Sigmoid colon (tissue), 6 donors: ENCODE measurements at regions not wholly inside any gene's neighbourhood (a gene's known extent, or its start where the extent isn't known, plus 50 kb on each side); places are given as distances from the start of the nearest gene placed in this dataset.

ENCODE experiments used
- DNase-seq: peaks from one replicate; pipeline ENCODE4 v3.0.0-alpha.2; 2019
- H3K27ac ChIP-seq, 4 donors: fragments of 200-600 bp; sonication (generic); one replicate each; pipeline ENCODE4 v1.5.1; 2016 to 2019; ENCODE audit warnings: mild to moderate bottlenecking in 1 of 4
- H3K27me3 ChIP-seq, 3 donors: fragments of 200-600 bp; sonication (generic); one replicate each; pipeline ENCODE4 v1.5.1; 2019; ENCODE audit warnings: mild to moderate bottlenecking in 1 of 3
- H3K36me3 ChIP-seq, 4 donors: fragments of 200-600 bp; sonication (generic); one replicate each; pipeline ENCODE4 v1.5.1; 2016 to 2019
- H3K4me1 ChIP-seq, 4 donors: fragments of 200-600 bp; sonication (generic); one replicate each; pipeline ENCODE4 v1.5.1; 2017 to 2019
- H3K4me3 ChIP-seq, 4 donors: fragments of 200-600 bp; sonication (generic); one replicate each; pipeline ENCODE4 v1.5.1; 2017 to 2019; ENCODE audit warnings: mild to moderate bottlenecking in 2 of 4, moderate library complexity in 1 of 4
- H3K9me3 ChIP-seq, 4 donors: fragments of 200-600 bp in 3 of 4; sonication (generic) in 3 of 4; one replicate each; pipeline versions ENCODE4 v1.5.1 to v1.6.1; 2013 to 2019
- CTCF ChIP-seq, 4 experiments: fragments of 450-650 bp in 3 of 4; fragments of 200-600 bp in 1 of 4; IDR thresholded peaks; one replicate each; pipeline ENCODE4 v1.5.1; 2016 to 2019; ENCODE audit warnings: antibody characterized with exemption in 4 of 4, mild to moderate bottlenecking in 3 of 4, moderate library complexity in 2 of 4
- EP300 ChIP-seq, 4 donors: sonication (generic); formaldehyde crosslinking; IDR thresholded peaks; one replicate each; pipeline ENCODE4 v1.6.1; 2017; ENCODE audit warnings: antibody characterized with exemption in 4 of 4
- POLR2A ChIP-seq, 2 donors: fragments of 450-650 bp; IDR thresholded peaks; one replicate each; pipeline ENCODE4 v1.6.1; 2016; ENCODE audit warnings: antibody characterized with exemption in 2 of 2, mild to moderate bottlenecking in 2 of 2, moderate library complexity in 2 of 2
- POLR2AphosphoS5 ChIP-seq, 4 donors: sonication (generic); formaldehyde crosslinking; IDR thresholded peaks; one replicate each; pipeline ENCODE4 v1.6.1; 2017; ENCODE audit warnings: antibody characterized with exemption in 4 of 4
- whole genome bisulfite sequencing, 2 donors: extraction: QIAGEN DNeasy Blood & Tissue Kit; methylation state at CpG; one replicate each; pipeline ENCODE4 v1.1.7; 2013; 5-methylcytosine and 5-hydroxymethylcytosine counted together
- intact Hi-C: fragments of 100-400 bp; cut with DNase I; formaldehyde crosslinking; loops from one replicate; pipeline ENCODE4 v1.15.1; 2023
- donor health status: healthy with polysubstance abuse.
- donor health status: healthy.

- no peaks in the 10 kb centered on the region for H3K36me3 ChIP-seq
- 42 to 56% methylated on average over 2 of the region's 2 CpGs for WGBS, 2 donors
- TF ChIP-seq POLR2A (IDR thresholded peaks at IDR 0.05) (no peak), EP300 (IDR thresholded peaks at IDR 0.05) (no peak), POLR2AphosphoS5 (IDR thresholded peaks at IDR 0.05) (no peak), CTCF (IDR thresholded peaks at IDR 0.05) (no peak)
- no peaks in the 10 kb centered on the region for H3K9me3 ChIP-seq
- H3K4me3 ChIP-seq: no peak overlapping the region
- DNase-seq: no peak
- intact Hi-C loops: no loop called here
- no peaks in the 10 kb centered on the region for H3K27me3 ChIP-seq
- H3K4me1 ChIP-seq: peaks cover 0 to 29% (median 6%) of the 10 kb centered on the region in 4 donors
- H3K27ac ChIP-seq: no peak overlapping the region
These were observed 1129.6 kb downstream of the SORCS3 start for GRCh38 chr10:105770524-105771212.

- TF ChIP-seq CTCF (IDR thresholded peaks at IDR 0.05) (no peak), POLR2AphosphoS5 (IDR thresholded peaks at IDR 0.05) (no peak), POLR2A (IDR thresholded peaks at IDR 0.05) (no peak), EP300 (IDR thresholded peaks at IDR 0.05) (no peak)
- intact Hi-C loops: no loop called here
- H3K36me3 ChIP-seq: no peaks in the 10 kb centered on the region
- DNase-seq: no peak
- peaks cover 0 to 27% (median 6%) of the 10 kb centered on the region in 4 donors for H3K4me1 ChIP-seq
- H3K27me3 ChIP-seq: no peaks in the 10 kb centered on the region
- no peaks in the 10 kb centered on the region for H3K9me3 ChIP-seq
- 40 to 55% methylated on average over 6 of the region's 6 CpGs for WGBS, 2 donors
- no peak overlapping the region for H3K4me3 ChIP-seq
- H3K27ac ChIP-seq: no peak overlapping the region
These were observed 1128.4 kb downstream of the SORCS3 start for GRCh38 chr10:105769248-105770184.

GRCh38 chr10:105763611-105764010 lies 1122.5 kb downstream of the SORCS3 start:
- intact Hi-C loops: no loop called here
- Histone ChIP-seq H3K27ac (no peak overlapping the region), H3K4me3 (no peak overlapping the region), H3K27me3 (no peaks in the 10 kb centered on the region), H3K4me1 (peaks cover 0 to 4% (median 0%) of the 10 kb centered on the region in 4 donors), H3K9me3 (no peaks in the 10 kb centered on the region), H3K36me3 (no peaks in the 10 kb centered on the region)
- DNase-seq: no peak
- no peak for TF ChIP-seq EP300 (IDR thresholded peaks at IDR 0.05)
- TF ChIP-seq POLR2A (IDR thresholded peaks at IDR 0.05): no peak
- TF ChIP-seq CTCF (IDR thresholded peaks at IDR 0.05): no peak
- TF ChIP-seq POLR2AphosphoS5 (IDR thresholded peaks at IDR 0.05): no peak
- WGBS, 2 donors: 72 to 73% methylated on average over 2 of the region's 2 CpGs

- Histone ChIP-seq H3K4me1 (peaks cover 0 to 7% (median 3%) of the 10 kb centered on the region in 4 donors), H3K4me3 (no peak overlapping the region), H3K27me3 (no peaks in the 10 kb centered on the region), H3K27ac (no peak overlapping the region), H3K36me3 (no peaks in the 10 kb centered on the region), H3K9me3 (no peaks in the 10 kb centered on the region)
- intact Hi-C loops: no loop called here
- no peak for DNase-seq
- TF ChIP-seq POLR2AphosphoS5 (IDR thresholded peaks at IDR 0.05) (no peak), CTCF (IDR thresholded peaks at IDR 0.05) (no peak), POLR2A (IDR thresholded peaks at IDR 0.05) (no peak), EP300 (IDR thresholded peaks at IDR 0.05) (no peak)
- 73 to 75% methylated on average over 4 of the region's 4 CpGs for WGBS, 2 donors
These were observed 1120.6 kb downstream of the SORCS3 start for GRCh38 chr10:105761576-105762260.
